ENCODE measurements at regions not wholly inside any gene's neighbourhood (a gene's known extent, or its start where the extent isn't known, plus 50 kb on each side); places are given as distances from the start of the nearest gene placed in this dataset.
A peak's percentile ranks its signal among the peaks of the same experiment; 100 is the strongest.

- ATAC-seq (no peak), FAIRE-seq (no peak), DNase-seq (ENCODE audit: low read depth in 1 of 2, low spot score in 1 of 2) (no peak)
- ChIA-PET CTCF (no interaction called here), POLR2A (no interaction called here)
- TF ChIP-seq TP53 (CRISPR knock-in tag; IDR thresholded peaks at IDR 0.05) (no peak), RARB (CRISPR knock-in tag; IDR thresholded peaks at IDR 0.05) (no peak), FOSB (CRISPR knock-in tag; IDR thresholded peaks at IDR 0.05) (no peak), CHD4 (IDR thresholded peaks at IDR 0.05; ENCODE audit: borderline replicate concordance) (no peak), FOXS1 (CRISPR knock-in tag; IDR thresholded peaks at IDR 0.05) (no peak), EHF (CRISPR knock-in tag; IDR thresholded peaks at IDR 0.05) (no peak), TFCP2L1 (CRISPR knock-in tag; IDR thresholded peaks at IDR 0.05) (no peak), RNF2 (IDR thresholded peaks at IDR 0.05; ENCODE audit: borderline replicate concordance, low read depth) (no peak), EHMT2 (IDR thresholded peaks at IDR 0.05; ENCODE audit: low read depth) (no peak), E2F6 (IDR thresholded peaks at IDR 0.05; ENCODE audit: borderline replicate concordance, low read depth) (no peak), GATA3 (IDR thresholded peaks at IDR 0.05; ENCODE audit: borderline replicate concordance) (no peak), ESRRA (IDR thresholded peaks at IDR 0.05; ENCODE audit: borderline replicate concordance, low read length) (no peak), CBX2 (IDR thresholded peaks at IDR 0.05; ENCODE audit: borderline replicate concordance, low read depth) (no peak), BCL3 (IDR thresholded peaks at IDR 0.05) (no peak), REST (IDR thresholded peaks at IDR 0.05) (no peak), POLR2A (IDR thresholded peaks at IDR 0.05; ENCODE audit: low read length) (no peak)
- TF ChIP-seq, protein P1, sequence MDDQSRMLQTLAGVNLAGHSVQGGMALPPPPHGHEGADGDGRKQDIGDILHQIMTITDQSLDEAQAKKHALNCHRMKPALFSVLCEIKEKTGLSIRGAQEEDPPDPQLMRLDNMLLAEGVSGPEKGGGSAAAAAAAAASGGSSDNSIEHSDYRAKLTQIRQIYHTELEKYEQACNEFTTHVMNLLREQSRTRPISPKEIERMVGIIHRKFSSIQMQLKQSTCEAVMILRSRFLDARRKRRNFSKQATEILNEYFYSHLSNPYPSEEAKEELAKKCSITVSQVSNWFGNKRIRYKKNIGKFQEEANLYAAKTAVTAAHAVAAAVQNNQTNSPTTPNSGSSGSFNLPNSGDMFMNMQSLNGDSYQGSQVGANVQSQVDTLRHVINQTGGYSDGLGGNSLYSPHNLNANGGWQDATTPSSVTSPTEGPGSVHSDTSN (IDR thresholded peaks at IDR 0.05) = no peak
- TF ChIP-seq, protein P2, sequence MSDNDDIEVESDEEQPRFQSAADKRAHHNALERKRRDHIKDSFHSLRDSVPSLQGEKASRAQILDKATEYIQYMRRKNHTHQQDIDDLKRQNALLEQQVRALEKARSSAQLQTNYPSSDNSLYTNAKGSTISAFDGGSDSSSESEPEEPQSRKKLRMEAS (IDR thresholded peaks at IDR 0.05) = no peak
- no peak overlapping the region for H3K27ac ChIP-seq
- 22% methylated on average over 2 of the region's 2 CpGs for WGBS (ENCODE audit: missing lambda C conversion rate)
- no peak overlapping the region for H3K4me3 ChIP-seq
- no peak overlapping the region for H3K4me2 ChIP-seq
- H3K4me1 ChIP-seq = no peaks in the 10 kb centered on the region
- H3K9me3 ChIP-seq = no peaks in the 10 kb centered on the region
These were observed 476.9 kb downstream of the SLC6A15 start for GRCh38 chr12:84435682-84436081.

DNA sequence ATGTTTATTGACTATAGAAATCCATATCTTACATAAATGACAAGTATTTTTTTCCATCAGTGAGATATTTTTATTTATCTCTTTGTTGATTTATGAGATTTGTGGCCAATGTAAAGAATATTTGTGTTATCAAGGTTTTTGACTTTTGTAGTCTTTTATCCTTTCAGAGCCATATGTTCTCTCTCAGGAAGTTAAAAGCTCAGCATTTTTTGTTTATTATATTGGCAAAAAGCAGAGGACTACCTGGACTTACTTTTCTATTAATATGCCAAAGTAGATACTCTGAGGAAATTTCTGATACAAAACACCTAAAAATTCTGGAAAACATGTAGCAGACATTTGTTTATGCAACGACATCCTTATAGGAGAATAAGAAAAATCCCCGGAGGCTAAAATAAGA, 490.3 kb downstream of the SLC6A15 start:
- Histone ChIP-seq H3K27ac (no peak overlapping the region), H3K9me3 (no peaks in the 10 kb centered on the region), H3K4me1 (no peaks in the 10 kb centered on the region), H3K4me2 (no peak overlapping the region), H3K4me3 (no peak overlapping the region)
- POLR2A ChIA-PET = no interaction called here
- FAIRE-seq (no peak), DNase-seq (ENCODE audit: low read depth in 1 of 2, low spot score in 1 of 2) (no peak), ATAC-seq (no peak)
- TF ChIP-seq MAFK (IDR thresholded peaks at IDR 0.05; ENCODE audit: partially characterized antibody) (peak; percentile 47), ZC3H11A (IDR thresholded peaks at IDR 0.05) (no peak), EHMT2 (IDR thresholded peaks at IDR 0.05; ENCODE audit: low read depth) (no peak), BCL3 (IDR thresholded peaks at IDR 0.05) (no peak), NR3C1 (IDR thresholded peaks at IDR 0.05) (no peak), HDAC2 (IDR thresholded peaks at IDR 0.05) (no peak), RARB (CRISPR knock-in tag; IDR thresholded peaks at IDR 0.05) (no peak)
- 20% methylated on average over 2 of the region's 2 CpGs for WGBS (ENCODE audit: missing lambda C conversion rate)
- CTCF ChIA-PET = no interaction called here

Measured in A549 (cell line).